ENCODE measurements at regions not wholly inside any gene's neighbourhood (a gene's known extent, or its start where the extent isn't known, plus 50 kb on each side); places are given as distances from the start of the nearest gene placed in this dataset.

GRCh38 chr2:219733746-219734145, 106.3 kb downstream of the SLC4A3 start:
- TF ChIP-seq CTCF (IDR thresholded peaks at IDR 0.05): no peak
- no peak for TF ChIP-seq ZFX (IDR thresholded peaks at IDR 0.05; ENCODE audit: borderline replicate concordance)

Data from 22Rv1 (cell line).